ENCODE measurements at regions not wholly inside any gene's neighbourhood (a gene's known extent, or its start where the extent isn't known, plus 50 kb on each side); places are given as distances from the start of the nearest gene placed in this dataset.

GRCh38 chr3:163039636-163040035 lies 1543.0 kb downstream of the OTOL1 start:
- CTCF ChIA-PET = no interaction called here
- POLR2A ChIA-PET (ENCODE audit: low non-redundant PET) = no interaction called here
- TF ChIP-seq CTCF (conservative IDR thresholded peaks at IDR 0.05; ENCODE audit: low read depth) = no peak
- no peak overlapping the region for H3K27ac ChIP-seq
- no peak for DNase-seq (ENCODE audit: low spot score)

GRCh38 chr3:163043074-163043473 lies 1546.5 kb downstream of the OTOL1 start:
- no peak for TF ChIP-seq CTCF (conservative IDR thresholded peaks at IDR 0.05; ENCODE audit: low read depth)
- no peak for DNase-seq (ENCODE audit: low spot score)
- no peak overlapping the region for H3K27ac ChIP-seq
- ChIA-PET POLR2A (ENCODE audit: low non-redundant PET) (no interaction called here), CTCF (no interaction called here)

GRCh38 chr3:163045945-163046344 lies 1549.3 kb downstream of the OTOL1 start:
- TF ChIP-seq CTCF (conservative IDR thresholded peaks at IDR 0.05; ENCODE audit: low read depth) = no peak
- no peak overlapping the region for H3K27ac ChIP-seq
- no peak for DNase-seq (ENCODE audit: low spot score)
- CTCF ChIA-PET = no interaction called here
- POLR2A ChIA-PET (ENCODE audit: low non-redundant PET) = no interaction called here

GRCh38 chr3:163048881-163049280 lies 1552.3 kb downstream of the OTOL1 start:
- CTCF ChIA-PET = no interaction called here
- TF ChIP-seq CTCF (conservative IDR thresholded peaks at IDR 0.05; ENCODE audit: low read depth) = no peak
- POLR2A ChIA-PET (ENCODE audit: low non-redundant PET) = no interaction called here
- DNase-seq (ENCODE audit: low spot score) = no peak
- H3K27ac ChIP-seq = no peak overlapping the region

GRCh38 chr3:163056874-163057497 lies 1560.4 kb downstream of the OTOL1 start:
- DNase-seq (ENCODE audit: low spot score) = peak; percentile 38
- H3K27ac ChIP-seq = no peak overlapping the region
- ChIA-PET CTCF (interaction anchor here (0.7 kb wide), 2 partner anchors 471 to 1157 kb away, joined by 3 read pairs; no protein-coding TSS in a partner anchor), POLR2A (ENCODE audit: low non-redundant PET) (no interaction called here)
- TF ChIP-seq CTCF (conservative IDR thresholded peaks at IDR 0.05; ENCODE audit: low read depth) = peak; percentile 70

- no peak for TF ChIP-seq CTCF (conservative IDR thresholded peaks at IDR 0.05; ENCODE audit: low read depth)
- ChIA-PET POLR2A (ENCODE audit: low non-redundant PET) (no interaction called here), CTCF (interaction anchor here (1.3 kb wide), 1 partner anchor 432 kb away, joined by 3 read pairs; no protein-coding TSS in a partner anchor)
- H3K27ac ChIP-seq = no peak overlapping the region
- no peak for DNase-seq (ENCODE audit: low spot score)
Measured at GRCh38 chr3:163058031-163058854, 1561.6 kb downstream of the OTOL1 start.

Measured in RWPE1 (cell line).